Retinal pigment epithelial cell (primary cell): ENCODE measurements at regions not wholly inside any gene's neighbourhood (a gene's known extent, or its start where the extent isn't known, plus 50 kb on each side); places are given as distances from the start of the nearest gene placed in this dataset.
"Not testable (repeated sequence)": the region's sequence is repeated elsewhere in the genome, so short reads cannot be mapped to it uniquely, and the experiment has no call there.

Experiments
- DNase-seq: peaks from one replicate; pipeline ENCODE4 v3.0.0-alpha.2; 2010; ENCODE audit warnings: low read depth
- H3K4me3 ChIP-seq: 2 replicates; pipeline ENCODE4 v1.5.1; 2011; ENCODE audit warnings: mild to moderate bottlenecking, low read length, control low read depth, moderate library complexity
- CTCF ChIP-seq: conservative IDR thresholded peaks from 2 replicates; pipeline ENCODE4 v1.5.1; 2011; ENCODE audit warnings: low read depth, low read length, control low read depth, inconsistent platforms

DNA sequence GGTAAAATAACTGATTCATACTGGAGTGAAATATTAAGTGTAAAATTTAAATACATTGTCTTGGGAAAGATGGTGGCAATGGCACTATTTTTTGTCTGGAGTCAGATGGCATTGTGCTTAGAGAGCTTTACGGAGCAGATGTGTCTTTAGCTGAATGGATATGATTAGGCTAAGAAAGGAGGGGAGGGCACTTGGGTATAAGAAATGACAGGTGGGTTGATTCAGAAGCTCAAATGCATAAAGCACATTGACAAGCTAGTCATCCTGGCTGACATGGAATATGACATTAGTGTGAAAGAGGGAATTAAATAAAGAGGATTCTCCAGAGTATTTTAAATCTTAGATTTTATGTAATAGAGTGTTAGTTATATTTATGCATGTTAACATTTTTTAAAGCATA is 570.1 kb upstream of the CBLB start:
- DNase-seq, result no peak
- TF ChIP-seq CTCF, result no peak
- no peak overlapping the region for H3K4me3 ChIP-seq

GRCh38 chr3:106440672-106441071 is 571.9 kb upstream of the CBLB start:
- no peak overlapping the region for H3K4me3 ChIP-seq
- no peak for DNase-seq
- TF ChIP-seq CTCF, result no peak

DNA sequence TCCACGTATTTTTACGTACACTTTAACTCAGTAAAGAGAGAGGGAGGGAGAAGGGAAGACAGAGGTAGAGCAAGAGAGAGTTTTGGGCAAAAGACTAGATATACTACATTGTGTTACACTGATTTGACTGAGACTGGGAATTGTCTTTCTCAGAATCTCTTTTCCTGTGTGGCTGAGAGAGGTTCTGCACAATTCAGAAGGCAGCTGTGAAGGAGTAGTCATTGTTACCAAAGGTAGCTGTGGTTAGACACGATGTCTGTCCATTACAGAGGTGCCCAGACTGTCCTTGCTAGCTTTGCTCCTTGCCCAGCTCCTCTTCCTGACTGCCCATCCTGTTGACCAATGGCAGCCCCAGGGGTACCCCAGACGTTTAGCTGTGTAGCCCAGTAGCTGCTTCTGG is 577.5 kb upstream of the CBLB start:
- TF ChIP-seq CTCF, result no peak
- no peak for DNase-seq
- no peak overlapping the region for H3K4me3 ChIP-seq

- no peak for DNase-seq
- H3K4me3 ChIP-seq, result no peak overlapping the region
- no peak for TF ChIP-seq CTCF
These were observed 579.0 kb upstream of the CBLB start for GRCh38 chr3:106447723-106448301.

- DNase-seq, H3K4me3 ChIP-seq: not testable (repeated sequence)
These were observed 579.7 kb upstream of the CBLB start for GRCh38 chr3:106448372-106448966.

- no peak for TF ChIP-seq CTCF
- no peak overlapping the region for H3K4me3 ChIP-seq
- DNase-seq, result no peak
These were observed 583.3 kb upstream of the CBLB start for GRCh38 chr3:106452096-106452495.

- no peak for TF ChIP-seq CTCF
- DNase-seq, result no peak
These were observed 585.7 kb upstream of the CBLB start for GRCh38 chr3:106454497-106454896.

More at GRCh38 chr3:106454497-106454896, 585.7 kb upstream of the CBLB start:
- no peak overlapping the region for H3K4me3 ChIP-seq
